MV-4-11 (cell line): ENCODE measurements at regions not wholly inside any gene's neighbourhood (a gene's known extent, or its start where the extent isn't known, plus 50 kb on each side); places are given as distances from the start of the nearest gene placed in this dataset.

Experiments
- DNase-seq: peaks from one replicate; lab custom pipeline; 2025; lab: John Stamatoyannopoulos, UW

DNA sequence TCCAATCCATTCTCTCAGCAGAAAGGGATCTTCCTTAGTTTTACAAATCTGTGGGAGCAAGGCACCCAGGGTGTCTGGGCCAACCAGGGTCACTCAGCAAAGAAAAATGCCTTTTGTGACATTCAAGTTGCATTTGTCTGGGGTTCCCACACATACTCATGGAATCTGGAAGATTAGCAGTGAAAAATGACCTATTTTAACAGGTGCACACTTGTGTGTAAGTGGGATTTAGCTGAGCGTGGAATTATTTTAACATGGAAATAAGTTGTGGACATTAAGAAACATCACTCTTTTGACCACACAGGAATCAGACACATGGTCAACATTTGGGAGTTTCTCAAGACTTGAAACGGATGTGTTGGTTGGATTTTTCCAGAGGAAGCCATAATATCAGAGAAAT lies 234.9 kb downstream of the OPA1 start:
- no peak for DNase-seq

DNA sequence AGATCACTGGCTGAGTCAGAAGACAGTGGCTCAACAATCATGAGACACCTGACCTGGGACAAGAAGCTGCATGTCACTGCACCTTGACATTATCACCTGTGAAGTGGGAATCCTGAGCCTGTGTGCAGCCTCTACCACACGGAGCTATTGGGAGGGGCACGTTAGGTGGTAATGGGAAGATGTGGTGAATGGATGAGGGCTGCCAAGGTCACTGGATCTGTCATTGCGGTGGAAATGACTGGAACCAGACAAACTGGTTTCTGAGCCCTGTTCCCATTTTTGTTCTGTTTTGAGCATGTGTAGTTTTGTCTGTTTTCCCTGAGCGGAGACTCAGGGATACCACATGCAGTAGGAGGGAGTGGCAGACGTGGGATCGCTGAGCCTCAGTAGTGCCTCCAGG lies 235.5 kb downstream of the OPA1 start:
- DNase-seq: no peak

DNA sequence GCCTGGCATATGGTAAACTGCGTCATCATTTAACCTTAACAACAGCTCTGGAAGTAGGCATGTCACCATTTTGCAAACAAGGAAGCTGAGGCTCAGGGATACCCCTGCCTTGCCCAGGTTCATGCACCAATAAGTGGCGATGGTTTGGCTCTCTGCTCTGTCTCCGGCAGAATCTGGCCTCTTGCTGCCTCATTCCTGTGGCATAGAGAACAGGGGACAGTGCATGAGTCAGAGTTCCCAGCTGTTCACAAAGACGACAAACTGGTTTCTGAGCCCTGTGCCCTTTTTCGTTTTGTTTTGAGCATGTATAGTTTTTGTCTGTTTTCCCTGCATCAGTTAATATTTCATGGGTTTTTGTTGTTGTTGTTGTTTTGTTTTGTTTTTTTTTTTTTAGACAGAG lies 236.8 kb downstream of the OPA1 start:
- peak; percentile 21 for DNase-seq

DNA sequence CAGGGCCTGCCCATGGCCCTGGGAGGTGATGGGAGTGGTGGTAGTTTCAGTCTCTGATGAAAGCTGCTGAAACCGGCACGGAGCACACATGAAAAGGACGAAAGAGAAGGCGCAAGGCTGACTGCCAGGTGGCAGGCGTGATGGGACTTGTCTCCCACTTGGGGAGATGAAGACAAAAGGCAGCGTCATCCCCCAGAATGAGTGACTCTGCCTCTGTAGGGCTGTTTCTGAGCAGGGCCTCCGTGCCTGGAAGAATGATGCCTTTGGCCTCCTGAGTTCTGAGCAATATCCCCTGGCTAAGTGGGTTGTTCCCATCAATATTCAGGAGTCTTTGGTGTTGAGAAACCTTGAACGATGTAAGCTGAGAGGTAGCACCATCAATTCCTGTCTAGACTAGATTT lies 237.8 kb downstream of the OPA1 start:
- DNase-seq: no peak

DNA sequence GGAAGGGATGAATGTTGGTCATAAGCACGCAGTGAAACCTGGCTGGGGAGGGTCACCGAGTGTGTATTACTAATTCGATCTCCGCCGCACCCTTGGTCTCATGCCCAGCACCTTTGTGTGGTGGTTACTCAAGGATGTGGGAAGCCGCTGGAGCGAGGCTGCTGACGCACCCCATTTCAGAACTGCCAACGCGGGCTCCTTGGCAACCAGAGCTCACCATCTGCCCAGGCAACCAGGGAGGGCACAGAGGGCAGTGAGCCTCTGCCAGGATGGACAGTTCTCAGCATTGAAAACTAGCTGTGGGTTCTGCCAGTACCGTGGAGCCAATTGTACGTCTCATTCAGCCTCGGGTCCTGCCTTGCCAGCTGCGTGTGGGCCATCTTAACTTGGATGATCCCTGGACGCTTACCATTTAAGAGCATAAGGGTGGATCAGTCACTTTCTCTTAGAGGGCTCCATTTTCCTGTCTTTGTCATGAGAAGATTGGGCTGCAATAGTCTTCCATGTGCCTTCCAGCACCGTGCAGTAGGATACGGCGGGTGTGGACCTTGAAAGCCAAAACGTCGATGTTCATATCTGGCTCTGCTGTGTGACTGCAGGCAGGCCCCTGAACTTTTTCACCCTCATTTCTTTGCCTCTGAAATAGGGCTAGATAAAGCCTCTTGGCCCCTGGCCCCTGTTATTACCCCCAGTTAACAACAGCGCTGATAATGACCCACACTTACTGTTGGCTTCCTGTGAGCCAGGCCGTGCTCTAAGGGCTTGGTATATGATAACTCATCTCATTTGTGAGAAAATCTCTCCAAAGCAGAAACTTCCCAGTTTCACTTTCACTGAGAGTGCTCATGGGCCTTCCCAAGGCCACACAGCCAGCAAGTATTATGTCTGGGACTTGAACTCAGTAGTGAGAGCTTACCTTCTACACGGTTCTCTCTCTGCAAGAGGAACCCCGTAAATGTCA lies 238.8 kb downstream of the OPA1 start:
- peak; percentile 91 for DNase-seq

DNA sequence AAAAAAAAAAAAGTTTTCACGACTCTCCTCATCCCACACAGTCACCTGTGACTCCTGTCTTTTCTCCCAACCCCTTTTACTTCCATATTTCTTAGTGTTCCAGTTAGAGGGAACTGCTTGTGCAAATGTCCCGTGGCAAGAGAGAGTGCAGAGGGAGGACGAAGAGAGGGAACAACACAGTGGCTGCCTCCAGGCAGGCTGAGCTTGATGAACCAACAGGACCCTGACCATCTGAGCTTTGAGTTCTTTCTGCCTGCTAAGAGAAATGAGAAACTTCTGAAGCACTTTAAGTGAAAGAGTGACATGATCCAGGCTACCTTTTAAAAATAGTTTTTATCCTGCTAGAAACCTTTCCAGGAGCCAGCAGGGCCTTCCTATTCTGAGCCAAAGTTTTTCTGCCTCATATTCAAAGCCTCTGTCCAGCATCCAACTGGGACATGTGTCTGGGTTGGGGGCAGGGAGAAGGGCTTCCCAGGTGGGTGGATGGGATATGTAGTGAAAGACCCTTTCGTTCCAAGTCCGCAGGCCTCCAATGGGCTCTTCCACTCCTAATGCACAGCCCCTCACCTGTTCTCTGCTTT lies 239.9 kb downstream of the OPA1 start:
- DNase-seq: no peak

DNA sequence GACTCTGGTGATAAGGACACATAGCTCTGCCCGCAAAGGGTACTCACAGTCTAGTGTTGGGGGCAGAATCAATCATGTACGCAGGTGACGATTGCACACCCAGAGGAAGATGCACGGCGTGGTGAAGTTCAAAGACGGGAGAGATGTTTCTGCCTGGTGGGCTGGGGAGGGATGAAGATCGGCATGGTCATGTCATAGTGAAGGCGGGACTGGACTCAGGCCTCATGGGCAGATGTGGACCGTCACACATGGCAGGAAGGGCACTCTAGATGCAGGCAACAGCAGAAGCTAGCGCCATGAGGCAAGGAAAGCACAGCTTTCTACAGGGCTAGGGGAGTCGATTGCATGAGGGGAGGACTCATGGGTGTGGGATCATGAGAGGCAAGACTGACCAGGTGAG lies 240.6 kb downstream of the OPA1 start:
- no peak for DNase-seq

DNA sequence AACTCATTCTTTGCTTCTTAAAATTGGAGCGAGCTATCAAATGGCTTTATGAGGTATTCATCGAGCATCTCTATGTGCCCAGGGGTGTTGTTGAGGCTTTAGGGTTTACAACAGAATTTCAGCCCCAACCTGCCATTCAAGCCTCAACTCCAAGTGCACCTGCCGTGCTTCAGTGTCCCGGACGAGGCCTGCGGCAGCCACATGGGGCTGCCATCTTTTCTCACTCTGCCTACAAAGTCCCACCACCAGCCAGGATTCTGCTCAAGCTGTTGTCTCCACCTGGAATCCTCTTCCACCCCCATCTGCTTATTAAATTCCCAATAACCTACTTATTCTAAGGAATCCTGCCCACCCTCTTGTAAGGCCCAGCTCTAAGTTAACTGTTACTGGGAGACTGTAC lies 242.4 kb downstream of the OPA1 start:
- DNase-seq: no peak

DNA sequence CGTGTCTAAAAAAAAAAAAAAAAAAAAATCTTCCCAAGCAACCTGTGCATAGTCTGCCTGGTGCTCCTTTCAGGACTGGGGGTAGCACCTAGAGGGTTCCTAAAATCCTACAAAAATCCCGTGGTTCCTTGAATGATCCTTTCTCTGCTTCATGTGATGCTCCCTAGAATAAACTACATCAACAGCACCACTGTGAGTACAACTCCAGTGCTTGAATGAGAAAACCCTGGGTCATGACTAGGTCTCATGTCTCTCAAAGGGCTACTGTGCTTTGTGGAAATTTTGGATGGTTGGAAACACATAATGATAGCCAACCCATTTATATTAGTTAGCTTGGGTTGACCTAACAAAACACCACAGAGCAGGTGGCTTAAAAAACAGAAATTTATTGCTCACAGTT lies 243.5 kb downstream of the OPA1 start:
- DNase-seq: no peak

DNA sequence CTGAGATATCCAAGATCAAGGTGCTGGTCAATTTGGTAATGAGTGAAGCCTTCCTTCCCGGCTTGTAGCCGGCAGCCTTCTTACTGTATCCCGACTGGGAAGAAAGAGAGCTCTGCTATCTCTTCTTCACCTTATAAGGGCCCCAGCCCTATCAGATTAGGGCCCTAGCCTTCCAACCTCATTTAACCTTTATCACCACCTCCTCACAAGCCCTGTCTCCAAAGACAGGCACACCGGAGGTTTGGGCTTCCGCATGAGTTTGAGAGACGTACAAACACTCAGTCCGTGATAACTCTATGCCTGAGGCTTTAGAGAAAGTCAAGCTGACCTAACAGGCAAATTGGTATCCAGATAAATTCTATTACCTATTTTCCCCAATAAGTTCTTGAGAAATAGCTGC lies 243.9 kb downstream of the OPA1 start:
- DNase-seq: no peak

DNA sequence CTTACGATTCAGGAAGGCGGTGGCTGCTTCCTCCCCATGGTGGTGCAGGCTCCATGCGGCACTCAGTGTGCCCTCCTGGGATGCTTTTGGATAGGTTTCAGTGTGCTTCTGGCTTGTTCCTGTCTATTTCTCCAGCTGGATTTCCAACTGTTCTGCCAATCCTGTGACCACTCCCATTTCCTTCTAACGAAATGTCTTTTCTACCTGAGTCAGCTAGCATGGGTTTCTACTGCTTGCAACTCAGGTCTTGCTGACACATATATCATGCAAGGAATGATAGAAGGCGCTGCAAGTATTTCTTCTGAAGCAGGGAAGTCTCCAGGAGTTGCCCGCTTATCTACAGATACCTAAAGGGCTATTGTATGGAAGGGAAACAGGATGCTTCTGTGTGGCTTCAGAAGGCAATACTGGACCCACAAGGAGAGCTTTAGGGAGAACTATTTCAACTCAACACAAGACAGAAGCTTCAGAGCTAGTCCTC lies 244.4 kb downstream of the OPA1 start:
- DNase-seq: no peak

DNA sequence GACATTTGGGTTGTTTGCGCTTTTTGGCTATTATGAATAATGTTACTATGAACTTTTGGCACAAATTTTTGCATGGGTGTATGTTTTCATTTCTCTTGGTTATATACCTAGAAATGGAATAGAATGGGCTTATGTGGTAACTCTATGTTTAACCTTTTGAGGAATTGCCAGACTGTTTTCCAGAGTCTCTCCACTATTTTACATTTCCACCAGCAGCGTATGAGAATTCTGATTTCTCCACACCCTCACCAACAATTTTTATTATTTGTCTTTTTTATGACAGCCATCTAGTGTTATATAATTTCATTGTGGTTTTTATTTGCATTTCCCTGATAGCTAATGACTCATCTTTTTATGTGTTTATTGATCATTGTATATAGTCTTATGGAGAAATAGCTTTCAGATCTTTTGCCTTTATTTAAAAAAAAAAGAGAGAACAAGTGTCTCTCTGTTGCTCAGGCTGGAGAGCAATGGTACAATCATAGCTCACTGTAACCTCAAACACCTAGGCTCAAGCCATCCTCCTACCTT lies 247.2 kb downstream of the OPA1 start:
- no peak for DNase-seq

DNA sequence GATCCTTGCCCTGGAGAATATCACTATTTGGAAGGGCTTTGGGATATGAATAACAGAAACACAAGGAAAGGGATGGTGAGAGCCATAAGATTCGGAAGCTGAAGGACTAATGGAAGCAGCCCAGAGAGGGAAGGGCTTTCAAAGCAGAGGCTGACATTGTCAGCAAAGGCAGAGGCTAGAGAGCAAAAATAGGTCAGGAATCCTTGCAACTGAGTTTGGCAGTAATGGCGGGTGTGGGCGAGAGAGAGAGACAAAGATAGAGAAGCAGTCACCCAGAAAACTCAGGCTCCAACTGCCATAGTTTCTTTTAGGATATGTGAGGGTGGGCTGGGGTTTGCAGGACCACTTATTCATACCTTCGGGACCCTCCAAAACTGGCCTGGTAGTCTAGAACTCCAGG lies 248.6 kb downstream of the OPA1 start:
- DNase-seq: no peak

DNA sequence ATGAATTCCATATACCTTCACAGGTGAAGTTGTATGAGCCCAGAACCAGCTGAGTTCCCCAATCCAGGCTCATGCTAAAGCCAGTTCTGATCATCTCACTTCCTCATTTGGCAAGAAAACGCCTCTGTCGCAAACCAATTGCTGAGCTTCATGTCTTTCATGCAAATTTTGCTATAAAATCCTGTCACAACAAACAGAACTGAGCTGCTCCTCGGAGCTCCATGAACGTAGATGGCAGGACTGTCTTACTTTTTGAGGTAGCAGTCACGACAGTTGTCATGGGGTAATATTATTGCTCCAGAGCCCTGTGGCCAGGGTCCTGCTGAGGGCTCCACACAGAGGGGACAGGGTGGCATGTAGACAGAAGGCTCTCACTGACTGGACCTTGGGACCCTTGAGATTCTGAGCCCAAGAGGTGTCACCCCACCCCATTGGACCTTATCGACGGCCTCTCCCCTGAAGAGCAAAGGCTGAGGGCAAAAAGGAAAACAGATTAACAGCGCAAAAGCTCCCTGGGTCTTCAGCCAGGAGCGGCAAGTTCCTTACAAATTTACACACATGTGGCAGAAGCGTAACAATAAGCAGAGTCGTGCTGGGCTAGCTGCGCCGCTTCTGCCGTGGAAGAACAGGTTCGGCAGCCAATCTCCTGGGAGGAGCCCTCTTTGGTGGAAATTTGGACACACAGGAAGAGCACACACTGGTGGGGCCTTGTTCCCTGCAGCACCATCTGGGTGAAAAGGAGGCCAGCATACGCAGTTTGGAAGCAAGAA lies 249.2 kb downstream of the OPA1 start:
- DNase-seq: peak; percentile 94

DNA sequence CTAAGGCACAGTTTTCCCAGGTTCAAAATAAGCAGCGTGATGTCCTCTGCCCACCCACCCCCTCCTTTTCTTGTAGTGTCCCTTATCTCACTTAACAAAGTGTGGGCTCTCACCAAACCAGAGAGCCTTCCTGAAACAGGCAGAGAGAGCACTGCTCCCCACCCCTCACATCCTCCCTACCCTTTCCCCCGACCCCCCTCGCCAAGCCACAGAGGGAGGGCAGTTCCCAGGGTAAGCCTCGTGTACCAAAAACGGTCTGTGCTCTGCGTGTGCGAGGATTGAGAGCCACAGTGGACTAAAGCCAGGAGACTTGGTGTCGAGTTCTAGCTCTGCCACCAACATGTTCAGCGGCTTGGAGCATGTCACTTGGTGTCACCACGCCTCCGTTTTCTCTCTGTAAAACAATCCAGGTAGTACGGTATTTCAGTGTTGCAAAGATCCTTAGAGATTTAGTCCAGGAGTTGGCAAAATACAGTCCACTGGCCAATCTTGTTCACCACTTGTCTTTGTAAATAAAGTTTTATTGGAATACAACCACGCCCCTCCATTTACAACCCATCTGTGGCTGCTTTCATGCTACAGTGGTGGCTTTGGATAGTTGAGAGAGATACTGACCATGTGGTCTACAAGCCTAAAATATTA lies 249.9 kb downstream of the OPA1 start:
- DNase-seq: no peak

DNA sequence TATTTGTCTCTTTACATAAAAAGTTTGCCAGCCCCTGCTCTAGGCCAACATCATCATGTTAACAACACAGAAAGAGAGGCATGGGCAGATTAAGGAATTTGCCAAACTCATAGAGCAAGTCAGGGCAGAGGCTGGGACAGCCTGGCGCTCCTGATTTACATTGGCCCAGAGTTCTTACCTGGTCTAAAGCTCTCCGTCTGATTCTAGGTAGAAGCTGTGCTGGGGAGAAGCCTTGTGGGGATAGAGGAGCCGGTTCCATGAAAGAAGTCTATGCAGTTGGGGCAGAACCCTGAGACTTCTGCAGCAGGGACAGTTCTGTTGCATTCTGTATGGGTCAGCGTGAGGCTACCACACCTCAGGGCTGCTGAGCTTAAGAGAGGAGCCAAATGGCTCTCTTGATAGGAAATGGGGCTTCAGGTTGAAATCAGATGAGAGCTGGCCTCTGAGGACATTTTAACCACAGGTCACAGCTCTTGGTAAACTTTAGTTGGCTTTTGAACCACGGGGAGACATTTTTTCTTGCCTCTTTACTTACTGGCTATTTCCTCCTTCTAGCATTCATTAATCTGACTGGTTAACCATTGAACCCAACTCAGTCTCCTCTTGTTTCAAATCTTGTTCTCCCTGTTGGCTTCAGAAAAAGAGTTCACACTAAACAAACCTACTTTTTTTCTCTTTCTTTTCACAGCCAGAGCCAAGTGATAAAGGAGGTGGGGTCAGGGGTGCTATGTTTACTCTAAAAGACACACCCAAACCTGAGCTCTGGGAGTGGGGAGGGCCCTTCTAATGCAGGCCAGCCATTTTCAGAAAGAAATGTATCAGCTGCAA lies 250.7 kb downstream of the OPA1 start:
- DNase-seq: no peak

DNA sequence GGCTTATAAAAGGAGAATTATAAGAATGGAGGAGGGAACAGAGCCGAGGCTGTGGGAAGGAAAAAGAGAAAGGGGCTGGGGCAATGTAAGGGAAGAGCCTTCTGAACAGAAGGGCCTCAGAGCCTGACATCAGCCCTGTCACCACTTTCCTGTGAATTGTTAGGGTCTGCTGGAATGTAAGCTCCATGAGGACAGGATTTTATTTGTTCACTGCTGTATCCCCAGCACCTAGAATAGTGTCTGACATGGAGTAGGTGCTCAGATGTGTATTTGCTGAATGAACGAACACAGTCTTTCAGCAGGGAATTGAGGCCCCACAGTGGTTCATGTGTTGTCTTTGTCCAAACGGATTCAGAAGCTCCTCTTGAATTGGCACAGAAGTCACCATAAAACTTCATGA lies 251.5 kb downstream of the OPA1 start:
- no peak for DNase-seq

DNA sequence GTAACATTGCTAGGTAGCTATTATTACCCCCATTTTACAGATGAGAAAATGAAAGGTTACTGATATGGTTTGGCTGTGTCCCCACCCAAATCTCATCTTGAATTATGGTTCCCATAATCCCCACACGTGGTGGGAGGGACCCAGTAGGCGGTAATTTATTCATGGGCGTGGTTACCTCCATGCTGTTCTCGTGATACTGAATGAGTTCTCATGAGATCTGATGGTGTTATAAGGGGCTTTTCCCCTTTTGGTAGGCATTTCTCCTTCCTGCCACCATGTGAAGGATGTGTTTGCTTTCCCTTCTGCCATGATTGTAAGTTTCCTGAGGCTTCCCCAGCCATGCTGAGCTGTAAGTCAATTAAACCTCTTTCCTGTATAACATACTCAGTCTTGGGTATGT lies 252.1 kb downstream of the OPA1 start:
- DNase-seq: no peak

DNA sequence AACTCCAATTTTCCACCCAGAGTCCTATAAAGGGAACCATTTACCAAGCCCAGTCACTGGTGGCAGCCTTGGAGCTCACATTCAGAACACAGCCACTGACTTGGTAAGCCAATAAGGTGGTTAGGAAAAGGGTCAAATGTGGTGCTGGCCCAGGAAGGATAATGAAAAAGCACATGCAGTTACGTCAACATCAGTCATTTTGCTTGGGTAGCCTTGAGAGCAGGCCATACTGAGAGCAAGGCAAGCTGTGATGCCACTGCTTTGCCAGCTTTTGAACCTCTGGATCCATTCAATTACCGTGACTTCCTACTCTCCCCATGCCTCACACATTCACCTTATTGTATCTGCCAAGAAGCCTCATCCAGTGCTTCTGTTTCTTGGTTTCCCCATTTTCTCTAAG lies 253.6 kb downstream of the OPA1 start:
- no peak for DNase-seq

DNA sequence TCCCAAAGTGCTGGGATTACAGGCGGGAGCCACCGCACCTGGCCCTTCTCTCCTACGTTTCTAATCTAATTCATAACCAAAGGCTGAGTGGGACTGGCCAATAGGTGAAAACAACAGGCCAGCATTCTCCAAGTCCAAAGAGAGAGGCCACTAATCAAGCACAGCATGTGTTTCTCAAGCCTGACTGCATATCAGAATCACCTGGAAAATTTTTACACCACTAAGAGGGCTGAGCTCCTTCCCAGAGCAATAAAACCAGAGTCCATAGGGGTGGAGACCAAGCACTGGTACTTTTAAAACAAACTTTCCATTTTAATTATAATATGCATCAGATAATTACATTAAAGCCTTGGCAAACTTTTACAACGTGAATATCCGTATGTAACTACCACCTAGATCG lies 254.4 kb downstream of the OPA1 start:
- no peak for DNase-seq

DNA sequence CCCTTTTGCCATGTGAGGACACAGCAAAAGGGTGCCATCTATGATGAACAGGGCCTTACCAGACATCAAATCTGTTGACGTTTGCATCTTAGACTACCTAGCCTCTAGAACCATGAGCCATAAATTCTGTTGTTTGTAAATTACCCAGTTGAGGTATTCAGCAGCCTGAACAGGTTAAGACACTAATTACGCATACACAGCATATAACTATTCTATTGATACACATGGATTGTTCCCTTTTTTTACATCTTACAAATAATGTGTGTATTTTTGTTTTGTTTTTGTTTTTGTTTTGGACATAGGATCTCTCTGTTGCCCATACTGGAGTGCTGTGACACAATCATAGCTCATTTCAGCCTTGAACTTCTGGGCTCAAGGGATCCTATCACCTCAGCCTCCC lies 255.5 kb downstream of the OPA1 start:
- DNase-seq: no peak
